Stimulated activated CD4-positive, alpha-beta T cell treated with anti-CD3 and anti-CD28 coated beads, Interleukin-15, amount 100 ng/mL, for 1 hour (primary cell): ENCODE measurements at regions not wholly inside any gene's neighbourhood (a gene's known extent, or its start where the extent isn't known, plus 50 kb on each side); places are given as distances from the start of the nearest gene placed in this dataset.
"Not testable (repeated sequence)": the region's sequence is repeated elsewhere in the genome, so short reads cannot be mapped to it uniquely, and the experiment has no call there.

Source experiments
- DNase-seq, 2 donors: peaks; one replicate each; pipeline ENCODE4 v3.0.0-alpha.2; 2020; ENCODE audit warnings: low read depth in 1 of 2, low spot score in 1 of 2

DNA sequence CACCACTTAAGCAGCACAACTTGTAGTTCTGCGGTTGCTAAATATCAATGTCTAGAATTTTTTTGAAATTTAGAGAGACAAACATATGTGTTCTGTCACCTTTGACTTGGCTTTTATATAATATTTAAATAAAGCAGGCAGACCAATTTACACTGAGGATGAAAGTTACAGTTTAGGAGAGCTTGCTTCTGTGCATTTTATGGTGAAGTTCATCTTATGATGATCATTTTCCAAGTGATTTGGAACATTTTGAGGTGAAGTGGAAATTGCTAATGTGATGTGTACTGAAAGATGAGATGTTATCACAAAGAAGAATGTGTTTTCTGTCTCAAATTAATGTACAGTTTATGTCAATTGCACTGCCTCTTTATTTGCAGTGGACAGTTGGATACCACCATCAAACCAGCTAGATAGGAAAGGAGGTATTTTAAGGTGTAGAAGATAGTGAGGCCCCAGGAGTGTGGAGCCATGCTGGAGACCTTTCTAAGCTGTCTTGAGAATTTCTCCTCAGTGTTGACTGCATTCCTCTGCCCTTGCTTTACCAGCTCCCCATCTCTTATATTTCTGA is 461.9 kb downstream of the UTRN start:
- no peak for DNase-seq

DNA sequence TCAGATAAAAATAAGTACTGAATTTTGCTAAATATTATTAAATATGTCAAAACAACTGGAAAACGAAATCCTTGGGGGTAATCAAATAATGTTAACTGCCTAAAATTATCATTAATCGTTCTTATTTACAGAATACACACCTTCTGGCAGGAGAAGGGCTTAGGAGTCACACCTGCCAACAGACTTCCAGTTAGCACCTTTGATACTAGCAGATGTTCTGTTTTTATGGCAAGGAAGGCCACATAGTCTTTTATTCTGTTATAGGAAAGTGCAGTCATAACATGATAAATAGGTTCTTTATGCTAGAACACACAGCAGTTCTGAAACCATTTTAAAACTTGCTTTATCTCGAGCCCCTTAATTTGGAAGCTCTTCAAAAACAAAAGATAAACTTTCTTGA is 464.1 kb downstream of the UTRN start:
- DNase-seq = no peak

DNA sequence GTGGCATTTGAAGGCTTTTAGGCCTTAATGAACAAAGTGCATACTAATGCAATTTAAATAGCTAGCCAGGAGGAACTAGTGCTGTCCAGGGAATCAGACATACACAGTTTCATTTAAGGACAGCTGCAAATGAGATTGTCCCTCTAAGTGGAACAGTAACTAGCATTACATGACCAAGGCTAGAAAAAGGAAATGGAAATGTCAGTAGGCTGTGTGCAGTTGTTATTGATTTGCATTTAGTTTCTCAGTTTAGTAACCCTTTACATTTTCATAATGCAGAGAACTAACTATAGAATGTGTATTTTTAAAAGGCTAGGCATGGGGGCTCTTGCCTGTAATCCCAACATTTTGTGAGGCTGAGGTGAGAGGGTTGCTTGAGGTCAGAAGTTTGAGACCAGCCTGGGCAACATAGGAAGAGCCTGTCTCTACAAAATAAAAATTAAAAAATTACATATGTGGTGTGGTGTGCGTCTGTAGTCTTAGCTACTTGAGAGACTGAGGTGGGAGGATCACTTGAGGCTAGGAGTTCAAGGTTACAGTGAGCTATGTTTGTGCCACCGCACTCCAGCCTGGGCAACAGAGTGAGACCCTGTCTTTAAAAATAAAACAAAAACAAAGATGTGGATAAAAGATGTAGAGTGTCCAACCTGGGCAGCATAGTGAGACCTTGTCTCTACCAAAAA is 468.0 kb downstream of the UTRN start:
- no peak for DNase-seq

DNA sequence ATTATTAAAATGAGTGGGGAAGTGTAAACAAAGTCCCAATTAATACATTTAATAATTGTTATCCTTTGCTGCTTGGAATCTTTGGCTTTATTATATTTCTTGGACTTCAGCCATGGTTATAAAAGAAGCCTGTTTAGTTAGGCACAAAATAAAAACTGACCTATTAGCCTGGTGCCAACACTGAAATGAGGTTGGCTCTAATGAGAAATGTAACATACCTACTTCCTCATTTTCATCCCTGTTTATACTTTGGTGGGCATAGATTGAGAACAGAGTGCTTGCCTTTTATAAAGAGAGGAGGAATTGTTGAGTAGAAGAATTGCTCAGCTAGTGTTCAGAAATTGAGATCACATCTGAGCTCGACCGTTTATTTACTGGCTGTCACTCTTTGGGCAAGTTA is 471.3 kb downstream of the UTRN start:
- no peak for DNase-seq

DNA sequence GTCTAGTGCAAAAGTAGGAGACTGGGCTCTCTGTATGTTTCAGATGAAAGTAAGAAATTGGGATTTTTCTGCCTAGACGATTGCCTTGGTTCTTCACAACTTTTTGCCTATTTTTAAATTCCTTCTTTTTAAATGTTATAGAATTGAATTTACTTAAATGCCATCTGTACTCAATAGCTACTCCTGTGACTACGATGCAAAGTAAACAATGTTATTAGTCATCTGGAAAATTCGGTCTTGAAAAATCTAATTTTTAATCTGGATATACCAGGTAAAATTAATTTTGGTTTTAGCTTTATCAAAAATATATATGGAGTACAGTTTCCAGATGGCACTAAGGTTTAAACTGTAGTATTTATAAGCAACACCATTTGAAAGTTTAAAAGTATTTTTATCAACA is 472.2 kb downstream of the UTRN start:
- DNase-seq = no peak

DNA sequence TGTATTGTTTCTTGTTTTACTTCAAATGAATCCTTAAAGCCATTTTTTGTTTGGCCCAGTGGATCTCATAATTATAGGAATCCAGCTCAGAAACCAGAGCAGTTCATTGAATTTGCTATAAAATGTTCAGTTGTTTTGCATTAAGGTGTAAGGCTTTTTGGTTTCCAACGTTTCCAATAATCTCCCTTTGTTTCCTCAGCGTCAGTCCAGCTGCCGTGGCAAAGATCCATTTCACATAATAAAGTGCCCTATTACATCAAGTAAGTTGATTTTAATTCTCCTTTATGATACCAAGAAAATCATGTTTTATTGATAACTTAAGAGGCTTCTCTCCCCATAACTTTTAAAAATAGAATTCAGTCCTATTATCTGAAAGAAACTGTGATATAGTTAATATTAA is 472.6 kb downstream of the UTRN start:
- no peak for DNase-seq

DNA sequence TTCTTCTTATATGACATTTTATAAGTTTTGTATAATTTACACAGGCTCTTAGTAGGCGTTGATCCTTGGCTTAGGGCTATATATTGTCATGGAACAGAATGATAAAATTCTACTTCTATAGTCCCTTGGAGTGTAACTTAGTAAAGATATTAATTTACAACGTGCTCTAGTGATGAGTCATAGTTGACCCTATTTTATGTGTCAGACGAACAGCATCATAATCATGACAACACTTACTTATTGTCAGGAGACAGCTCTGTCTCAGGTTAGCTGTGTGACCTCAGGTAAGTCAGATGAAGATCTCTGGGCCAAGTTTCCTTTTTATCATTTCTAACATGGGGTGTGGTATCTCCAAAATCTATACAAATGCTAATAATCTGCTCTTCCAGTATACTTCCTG is 473.5 kb downstream of the UTRN start:
- no peak for DNase-seq

DNA sequence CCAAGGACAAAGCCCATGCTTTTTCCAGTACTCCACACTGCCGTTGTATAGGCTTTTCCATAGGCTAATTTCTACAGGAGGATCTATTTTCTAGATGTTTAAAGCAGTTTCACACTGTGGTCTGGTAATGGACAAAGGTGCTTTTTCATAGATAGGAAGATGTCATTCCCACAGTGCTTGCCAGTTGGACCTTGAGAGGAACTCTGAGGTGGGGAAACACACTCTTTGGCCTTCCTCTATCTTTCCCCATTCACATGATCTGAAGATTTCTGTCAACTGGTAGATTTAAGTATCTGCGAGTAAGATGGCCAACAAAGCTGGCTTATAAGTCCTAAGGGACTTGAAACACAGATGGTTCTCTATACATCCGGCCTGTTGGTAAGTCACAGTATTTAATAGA is 477.3 kb downstream of the UTRN start:
- DNase-seq = no peak

DNA sequence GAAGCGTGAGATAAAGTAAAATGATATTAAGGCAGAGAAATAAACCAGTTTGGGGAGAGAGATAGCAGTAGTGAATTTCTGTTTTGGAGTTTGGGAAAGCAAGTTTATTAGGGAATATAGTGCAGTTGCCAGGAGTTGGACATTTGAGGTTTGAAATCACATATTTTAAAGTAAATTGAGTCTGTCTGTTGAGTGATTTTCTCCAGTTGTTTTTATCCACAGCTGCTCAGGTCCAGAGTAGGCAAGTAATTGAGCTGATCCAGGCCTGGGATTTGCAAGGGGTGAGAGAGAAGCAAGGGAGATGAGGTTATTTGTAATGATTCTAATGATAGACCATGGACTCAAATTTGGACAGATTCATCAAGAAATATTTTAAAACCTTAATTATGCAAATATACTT is 481.9 kb downstream of the UTRN start:
- DNase-seq = no peak

DNA sequence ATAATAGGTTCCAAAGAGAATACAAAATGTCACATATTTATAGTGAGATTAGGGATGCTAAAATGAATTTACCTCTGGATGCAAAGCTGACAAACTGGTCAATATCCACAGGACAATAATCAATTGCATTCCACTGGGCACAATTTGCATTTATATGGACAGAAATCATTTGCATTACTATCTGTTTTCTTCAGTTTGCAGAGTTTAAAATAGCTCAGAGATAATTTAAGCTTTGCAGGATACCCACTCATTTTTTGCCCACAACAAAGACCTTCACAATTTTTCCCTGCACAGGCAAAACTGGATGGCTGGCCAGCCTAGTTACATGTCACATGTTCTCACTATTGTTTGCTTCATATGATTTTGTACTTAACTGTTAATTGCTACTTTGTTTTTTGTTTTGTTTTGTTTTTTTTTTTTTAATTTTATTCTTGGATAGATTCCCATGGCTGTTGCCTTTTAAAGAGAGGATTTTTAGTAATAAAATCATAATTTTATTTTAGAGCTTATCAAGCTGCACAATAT is 483.5 kb downstream of the UTRN start:
- DNase-seq = no peak

DNA sequence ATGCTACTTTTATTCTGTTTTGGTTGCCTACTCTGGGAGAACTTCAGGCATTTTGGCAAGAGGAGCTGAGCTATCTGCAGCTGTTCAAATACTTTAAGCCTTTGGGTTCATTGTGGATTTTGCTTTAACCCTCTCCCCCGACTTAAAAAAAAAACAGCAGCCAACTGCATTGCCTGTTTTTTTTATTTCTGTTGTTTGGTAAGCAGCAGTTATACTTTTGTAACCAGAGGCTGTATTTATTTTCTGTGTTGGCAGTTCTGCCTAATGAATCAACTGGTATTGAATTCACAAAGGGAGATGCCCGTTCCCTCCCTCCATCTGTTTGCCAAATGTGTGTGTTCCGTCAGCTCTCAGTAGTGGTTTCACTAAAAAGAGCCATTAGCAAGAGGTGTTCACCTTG is 484.0 kb downstream of the UTRN start:
- no peak for DNase-seq

DNA sequence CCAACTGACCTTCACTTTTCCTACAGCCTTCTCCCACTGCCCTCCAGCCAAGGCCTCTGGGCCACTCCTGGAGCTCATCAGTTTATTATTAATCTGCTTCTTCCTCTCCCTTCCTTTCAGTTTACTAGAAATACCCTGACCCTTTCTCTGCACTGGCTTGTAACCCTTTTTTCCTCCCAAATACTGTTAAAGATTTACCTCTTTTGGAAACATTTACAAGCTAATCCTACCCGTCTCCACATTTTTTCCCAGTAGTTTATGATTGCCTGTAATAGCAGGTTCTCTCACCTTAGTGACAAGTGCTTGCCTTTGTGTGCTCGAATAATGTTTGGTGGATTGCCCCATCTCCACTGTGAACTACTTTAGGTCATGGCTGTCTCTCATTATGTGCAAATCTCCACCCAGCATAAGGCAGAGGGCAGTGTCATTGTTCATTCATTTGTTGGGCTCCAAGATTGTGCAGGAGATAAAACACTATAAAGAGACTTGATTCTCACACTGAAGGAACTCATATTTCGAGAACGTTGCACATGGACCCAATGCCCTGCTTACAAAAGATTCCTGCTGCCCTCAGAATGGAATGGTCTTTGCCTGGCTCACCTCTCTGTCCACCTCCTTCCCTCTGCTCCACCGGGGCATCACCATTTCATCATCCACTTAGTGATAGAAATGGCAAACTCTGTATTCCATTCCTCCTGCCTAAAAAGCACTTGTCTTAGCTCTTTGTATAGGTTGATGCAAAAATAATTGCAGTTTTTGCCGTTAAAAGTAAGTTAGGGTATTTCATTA is 491.1 kb downstream of the UTRN start:
- DNase-seq = no peak

DNA sequence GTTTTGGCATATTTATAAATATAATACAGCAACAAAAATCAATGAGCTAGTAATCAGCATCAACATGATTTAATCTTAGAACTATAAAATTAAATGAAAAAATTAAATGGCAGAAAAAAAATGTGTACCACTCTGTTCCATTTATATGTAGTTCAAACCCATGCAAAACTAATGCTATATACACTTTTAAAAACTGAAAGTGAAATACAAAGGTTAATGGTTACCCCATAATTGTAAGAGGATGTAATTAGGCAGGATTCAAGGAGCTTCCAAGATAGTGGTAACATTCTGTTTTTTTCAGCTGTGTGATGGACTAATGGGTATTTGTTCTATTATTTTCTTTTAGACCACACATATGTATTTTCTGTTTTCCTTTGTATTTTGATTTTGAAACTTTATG is 492.1 kb downstream of the UTRN start:
- DNase-seq = no peak

DNA sequence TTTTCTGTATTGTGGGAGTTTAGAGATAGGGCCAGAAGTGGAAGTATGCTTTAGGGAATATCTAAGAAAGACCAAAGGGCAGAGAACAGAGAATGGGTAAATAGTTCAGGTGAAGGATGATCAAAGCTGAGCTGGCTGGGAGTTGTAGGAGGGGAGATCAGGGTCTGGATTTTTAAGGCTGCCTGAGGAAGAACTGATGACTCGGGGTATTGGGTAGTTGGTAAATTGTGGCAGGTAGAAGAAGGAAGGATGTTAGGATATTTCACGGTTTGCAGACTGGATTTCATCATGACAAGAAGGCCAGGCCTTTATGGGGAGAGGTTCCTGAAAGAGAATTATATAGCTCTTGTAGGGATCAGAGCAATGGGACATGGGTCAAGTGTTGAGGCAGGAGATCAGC is 492.9 kb downstream of the UTRN start:
- DNase-seq = no peak

DNA sequence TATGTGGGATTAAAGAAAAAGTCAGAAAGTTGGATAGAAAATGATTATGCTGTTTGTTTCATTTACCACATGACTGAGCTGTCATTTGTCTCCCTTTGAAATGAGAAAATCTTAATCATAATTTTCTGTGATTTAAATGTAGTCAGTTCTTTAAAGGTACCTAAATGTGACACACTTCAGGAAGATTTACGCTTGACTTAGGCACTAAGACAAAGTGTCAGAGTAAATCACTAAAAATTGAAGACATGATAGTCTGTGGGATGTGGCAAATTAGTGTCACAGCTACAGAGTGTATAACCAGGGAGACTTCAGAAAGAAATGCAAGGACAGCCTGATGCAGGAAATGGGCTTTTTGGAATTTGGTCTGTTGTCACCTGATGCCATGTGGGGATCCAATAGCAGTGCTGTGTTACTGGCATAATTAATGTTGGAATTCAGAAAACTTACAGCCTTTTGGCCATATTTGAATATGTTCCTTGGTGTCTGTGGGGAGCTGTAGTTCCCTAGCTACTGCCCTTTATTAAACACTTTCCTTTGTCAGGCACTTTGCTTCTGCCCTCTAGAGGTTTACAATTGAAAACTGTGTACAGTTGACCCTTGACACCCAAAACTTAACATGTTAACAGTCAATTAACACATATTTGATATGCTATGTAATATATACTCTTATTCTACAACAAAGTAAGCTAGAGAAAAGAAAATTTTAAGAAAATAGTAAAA is 493.8 kb downstream of the UTRN start:
- DNase-seq = no peak

DNA sequence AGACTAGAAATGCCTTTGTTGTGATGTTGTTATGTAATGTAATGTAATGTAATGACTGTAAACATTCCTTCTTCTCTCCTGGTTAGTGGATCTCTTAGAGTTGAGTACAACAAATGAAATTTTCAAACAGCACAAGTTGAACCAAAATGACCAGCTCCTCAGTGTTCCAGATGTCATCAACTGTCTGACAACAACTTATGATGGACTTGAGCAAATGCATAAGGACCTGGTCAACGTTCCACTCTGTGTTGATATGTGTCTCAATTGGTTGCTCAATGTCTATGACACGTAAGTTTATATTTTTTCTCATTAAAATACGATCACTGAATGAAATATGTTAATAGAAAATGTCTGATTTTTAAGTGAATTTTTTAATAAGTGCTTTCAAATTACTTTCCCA is 496.7 kb downstream of the UTRN start:
- no peak for DNase-seq

DNA sequence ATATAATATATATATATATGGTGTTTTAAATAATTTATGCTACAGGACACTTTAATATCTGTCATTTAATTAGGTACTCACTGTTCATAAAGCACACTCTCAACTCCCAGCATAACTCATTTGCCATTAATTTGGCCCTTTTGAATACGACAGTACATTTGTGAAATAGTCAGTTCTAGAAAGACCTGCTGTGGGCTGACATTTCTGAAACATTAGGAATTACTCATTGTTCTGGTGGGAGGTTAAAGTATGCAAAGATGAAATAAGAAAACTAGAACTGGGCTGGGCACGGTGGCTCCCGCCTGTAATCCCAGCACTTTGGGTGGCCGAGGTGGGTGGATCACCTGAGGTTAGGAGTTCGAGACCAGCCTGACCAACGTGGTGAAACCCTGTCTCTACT is 497.5 kb downstream of the UTRN start:
- DNase-seq = no peak

DNA sequence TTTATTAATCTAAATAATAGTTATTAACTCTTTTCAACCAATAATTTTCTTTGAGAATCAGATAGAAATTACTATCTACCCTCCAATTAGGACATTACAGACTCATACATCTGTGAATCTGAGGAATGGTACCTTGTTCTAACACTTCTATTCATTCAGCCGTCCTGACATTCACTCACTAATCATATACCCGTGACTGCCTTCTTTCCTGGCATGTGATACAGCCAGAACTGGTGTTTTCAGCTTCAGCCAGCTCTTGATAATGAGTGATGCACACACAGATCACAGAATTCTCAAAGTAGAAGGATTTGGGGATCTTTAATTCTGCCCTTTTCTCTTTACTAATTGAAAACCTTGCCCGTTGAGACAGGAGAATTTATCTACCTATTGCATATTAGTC is 499.9 kb downstream of the UTRN start:
- DNase-seq = no peak

DNA sequence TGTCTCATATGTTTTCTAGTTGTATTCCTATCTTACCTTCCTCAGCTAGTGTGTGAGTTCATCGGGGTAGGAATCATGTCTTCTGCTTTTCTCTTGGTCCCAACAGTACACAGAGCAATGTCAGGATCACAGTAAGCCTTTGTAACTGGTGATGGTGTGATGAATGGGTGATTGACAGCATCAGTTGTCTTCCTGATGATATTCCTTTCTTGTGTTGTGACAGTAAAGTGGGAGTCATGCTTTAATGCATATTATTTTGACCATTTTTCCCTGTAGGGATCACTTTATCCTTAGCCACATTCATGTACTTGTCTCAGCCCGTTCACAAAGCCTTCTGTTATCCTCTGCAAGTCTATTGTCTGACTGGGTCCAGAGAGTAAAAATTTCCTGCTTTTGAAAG is 501.7 kb downstream of the UTRN start:
- DNase-seq = no peak

DNA sequence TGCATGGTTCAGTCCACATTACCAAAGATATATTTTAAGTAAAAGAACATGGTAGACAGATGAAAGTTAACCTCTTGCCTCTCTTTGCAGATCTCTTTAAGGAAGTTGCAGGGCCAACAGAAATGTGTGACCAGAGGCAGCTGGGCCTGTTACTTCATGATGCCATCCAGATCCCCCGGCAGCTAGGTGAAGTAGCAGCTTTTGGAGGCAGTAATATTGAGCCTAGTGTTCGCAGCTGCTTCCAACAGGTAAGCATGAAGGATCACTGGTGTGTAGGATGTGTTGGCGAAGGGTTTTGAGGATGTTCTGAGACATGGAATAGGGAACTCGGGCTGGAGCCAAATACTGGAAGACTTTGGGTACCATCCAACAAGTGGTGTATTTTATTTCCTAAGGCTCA is 508.6 kb downstream of the UTRN start:
- DNase-seq = no peak

DNA sequence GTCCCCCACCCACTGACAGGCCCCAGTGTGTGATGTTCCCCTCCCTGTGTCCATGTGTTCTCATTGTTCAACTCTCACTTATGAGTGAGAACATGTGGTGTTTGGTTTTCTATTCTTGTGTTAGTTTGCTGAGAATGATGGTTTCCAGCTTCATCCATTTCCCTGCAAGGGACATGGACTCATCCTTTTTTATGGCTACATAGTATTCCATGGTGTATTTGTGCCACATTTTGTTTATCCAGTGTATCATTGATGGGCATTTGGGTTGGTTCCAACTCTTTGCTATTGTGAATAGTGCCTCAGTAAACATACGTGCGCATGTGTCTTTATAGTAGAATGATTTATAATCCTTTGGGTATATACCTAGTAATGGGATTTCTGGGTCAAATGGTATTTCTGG is 509.9 kb downstream of the UTRN start:
- not testable (repeated sequence) for DNase-seq

DNA sequence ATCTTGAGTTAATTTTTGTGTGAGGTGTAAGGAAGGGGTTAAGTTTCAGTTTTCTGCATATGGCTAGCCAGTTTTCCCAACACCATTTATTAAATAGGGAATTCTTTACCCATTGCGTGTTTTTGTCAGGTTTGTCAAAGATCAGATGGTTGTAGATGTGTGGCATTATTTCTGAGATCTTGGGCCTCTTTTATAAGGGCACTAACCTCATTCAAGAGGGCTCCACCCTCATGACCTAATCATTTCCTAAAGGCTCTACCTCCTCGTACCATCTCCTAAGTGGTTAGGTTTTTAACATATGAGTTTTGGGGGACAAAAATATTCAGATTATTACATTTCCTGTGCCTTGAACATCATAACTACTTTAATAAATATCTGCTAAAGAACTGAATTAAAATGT is 510.9 kb downstream of the UTRN start:
- no peak for DNase-seq
